A549 (cell line): ENCODE measurements at regions not wholly inside any gene's neighbourhood (a gene's known extent, or its start where the extent isn't known, plus 50 kb on each side); places are given as distances from the start of the nearest gene placed in this dataset.

Experiments used
- ATAC-seq, 2 experiments: fragments of 200-7000 bp in 1 of 2; fragments of >200 bp in 1 of 2; cut with Nextera tagmentation in 1 of 2; cut with Tn5 transposase in 1 of 2; 3 replicates each; pipeline versions ENCODE4 v1.8.0 to v1.9.1; 2018 to 2020; ENCODE audit warnings: mild to moderate bottlenecking in 1 of 2, moderate library complexity in 1 of 2
- CTCF ChIA-PET: fragments of 300-600 bp; sonication (Branson Sonifier 250); formaldehyde crosslinking; extraction: SDS; loops from one replicate; lab custom pipeline; 2021; ENCODE audit warnings: antibody characterized with exemption, inconsistent platforms; lab: Yijun Ruan, JAX
- POLR2A ChIA-PET: fragments of 350-600 bp; formaldehyde crosslinking; extraction: SDS; loops from one replicate; lab custom pipeline; 2021; ENCODE audit warnings: antibody characterized with exemption, inconsistent platforms; lab: Yijun Ruan, JAX
- DNase-seq, 2 experiments: peaks; one replicate each; pipeline versions ENCODE4 v3.0.0 to v3.0.0-alpha.2; 2011 to 2016; ENCODE audit warnings: low read depth in 1 of 2, low spot score in 1 of 2
- FAIRE-seq: peaks from 2 replicates; lab custom pipeline; 2011; peaks lifted over from hg19 to GRCh38; lab: Jason Lieb, UNC
- H3K27ac ChIP-seq, 2 experiments: fragments of >200 bp; sonication (Bioruptor Twin); formaldehyde crosslinking; 3 replicates each; pipeline ENCODE4 v1.5.1; 2016 to 2017
- H3K4me1 ChIP-seq: fragments of >200 bp; sonication (Bioruptor Twin); formaldehyde crosslinking; 3 replicates; pipeline ENCODE4 v1.6.1; 2016
- H3K4me2 ChIP-seq: fragments of >200 bp; sonication (Bioruptor Twin); formaldehyde crosslinking; 3 replicates; pipeline ENCODE4 v1.6.1; 2016
- H3K4me3 ChIP-seq: fragments of >200 bp; sonication (Bioruptor Twin); formaldehyde crosslinking; 3 replicates; pipeline ENCODE4 v1.5.1; 2016
- H3K9me3 ChIP-seq: fragments of >200 bp; sonication (Bioruptor Twin); formaldehyde crosslinking; 3 replicates; pipeline ENCODE4 v1.6.1; 2016
- BCL3 ChIP-seq: fragments of >200 bp; sonication (Bioruptor Twin); formaldehyde crosslinking; IDR thresholded peaks from 3 replicates; pipeline ENCODE4 v1.6.1; 2016
- BHLHE40 ChIP-seq: IDR thresholded peaks from 2 replicates; pipeline ENCODE4 v1.6.1; 2012; ENCODE audit warnings: low read depth, low read length, inconsistent platforms
- CBX2 ChIP-seq: fragments of 200-600 bp; sonication (generic); IDR thresholded peaks from 2 replicates; pipeline ENCODE4 v1.6.1; 2016; ENCODE audit warnings: low read depth, mild to moderate bottlenecking, borderline replicate concordance
- CEBPB ChIP-seq, 2 experiments: fragments of >200 bp in 1 of 2; sonication (Bioruptor Twin) in 1 of 2; formaldehyde crosslinking in 1 of 2; IDR thresholded peaks; 2 replicates each; pipeline ENCODE4 v1.6.1; 2012 to 2016
- EHF ChIP-seq: fragments of 250-450 bp; sonication (Bioruptor Pico); IDR thresholded peaks from 2 replicates; pipeline ENCODE4 v1.5.0; 2020; ENCODE audit warnings: mild to moderate bottlenecking
- EHMT2 ChIP-seq: fragments of 200-600 bp; sonication (generic); IDR thresholded peaks from 2 replicates; pipeline ENCODE4 v1.6.1; 2016; ENCODE audit warnings: antibody characterized with exemption, low read depth, mild to moderate bottlenecking, moderate library complexity
- FOSL2 ChIP-seq, 2 experiments: fragments of 450-650 bp in 1 of 2; fragments of >200 bp in 1 of 2; sonication (Bioruptor Twin) in 1 of 2; formaldehyde crosslinking; IDR thresholded peaks; 2 replicates each; pipeline versions ENCODE4 v1.5.0 to v1.6.1; 2016 to 2020; ENCODE audit warnings: mild to moderate bottlenecking in 1 of 2, moderate library complexity in 1 of 2
- HOXB13 ChIP-seq: fragments of 250-450 bp; sonication (Bioruptor Pico); IDR thresholded peaks from 2 replicates; pipeline ENCODE4 v1.5.0; 2020; ENCODE audit warnings: low read depth, mild to moderate bottlenecking, moderate library complexity
- JUN ChIP-seq, 2 experiments: fragments of >200 bp; sonication (Bioruptor Twin); formaldehyde crosslinking; IDR thresholded peaks; 2 replicates in 1 of 2; 3 replicates in 1 of 2; pipeline ENCODE4 v1.6.1; 2016 to 2017
- JUNB ChIP-seq: fragments of >200 bp; sonication (Bioruptor Twin); formaldehyde crosslinking; IDR thresholded peaks from 2 replicates; pipeline ENCODE4 v1.6.1; 2016
- KDM1A ChIP-seq: fragments of 200-600 bp; sonication (generic); IDR thresholded peaks from 2 replicates; pipeline ENCODE4 v1.6.1; 2016; ENCODE audit warnings: low read depth, mild to moderate bottlenecking
- KDM5A ChIP-seq: fragments of 200-600 bp; sonication (generic); IDR thresholded peaks from 2 replicates; pipeline ENCODE4 v1.6.1; 2016; ENCODE audit warnings: antibody characterized with exemption, mild to moderate bottlenecking
- MYC ChIP-seq: IDR thresholded peaks from 2 replicates; pipeline ENCODE4 v1.6.1; 2012; ENCODE audit warnings: mild to moderate bottlenecking, inconsistent platforms, low read length, improper control_type of control experiment, borderline replicate concordance
- NR3C1 ChIP-seq: fragments of >200 bp; sonication (Bioruptor Twin); formaldehyde crosslinking; IDR thresholded peaks from 3 replicates; pipeline ENCODE4 v1.6.1; 2017
- POLR2A ChIP-seq: IDR thresholded peaks from 2 replicates; pipeline ENCODE4 v1.6.1; 2012; ENCODE audit warnings: mild to moderate bottlenecking, low read length
- POLR2AphosphoS2 ChIP-seq: conservative IDR thresholded peaks from 2 replicates; pipeline ENCODE4 v1.6.1; 2012; ENCODE audit warnings: low read length, improper control_type of control experiment, inconsistent platforms
- RAD21 ChIP-seq, 2 experiments: fragments of >200 bp in 1 of 2; sonication (Bioruptor Twin) in 1 of 2; formaldehyde crosslinking in 1 of 2; IDR thresholded peaks in 1 of 2; conservative IDR thresholded peaks in 1 of 2; 2 replicates in 1 of 2; 3 replicates in 1 of 2; pipeline ENCODE4 v1.6.1; 2012 to 2018; ENCODE audit warnings: inconsistent platforms in 1 of 2
- RFX5 ChIP-seq: fragments of 450-650 bp; IDR thresholded peaks from 2 replicates; pipeline ENCODE4 v1.7.1; 2014; ENCODE audit warnings: antibody characterized with exemption, mild to moderate bottlenecking, moderate library complexity
- RNF2 ChIP-seq: fragments of 200-600 bp; sonication (generic); IDR thresholded peaks from 2 replicates; pipeline ENCODE4 v1.6.1; 2016; ENCODE audit warnings: low read depth, mild to moderate bottlenecking, antibody characterized with exemption, moderate library complexity, borderline replicate concordance
- ZC3H11A ChIP-seq: fragments of 450-650 bp; IDR thresholded peaks from 2 replicates; pipeline ENCODE4 v1.6.1; 2014; ENCODE audit warnings: antibody characterized with exemption, mild to moderate bottlenecking
- ZNF302 ChIP-seq: fragments of 250-450 bp; sonication (Bioruptor Pico); IDR thresholded peaks from 2 replicates; pipeline ENCODE4 v1.9.0; 2021; ENCODE audit warnings: inconsistent platforms, mild to moderate bottlenecking, moderate library complexity
- WGBS: methylation state at CpG from one replicate; pipeline ENCODE4 v1.1.6; 2017; ENCODE audit errors: missing lambda C conversion rate; 5-methylcytosine and 5-hydroxymethylcytosine counted together
- TF ChIP-seq, protein P1 (sequence below): fragments of 250-450 bp; sonication (Bioruptor Pico); IDR thresholded peaks from 2 replicates; pipeline ENCODE4 v1.5.0; 2021; ENCODE audit warnings: mild to moderate bottlenecking, moderate library complexity, borderline replicate concordance
- TF ChIP-seq, protein P2 (sequence below): IDR thresholded peaks from 2 replicates; pipeline ENCODE4 v1.6.1; 2012
- TF ChIP-seq, protein P3 (sequence below): IDR thresholded peaks from 2 replicates; pipeline ENCODE4 v1.6.1; 2012; ENCODE audit warnings: low read depth, borderline replicate concordance
- TF ChIP-seq, protein P4 (sequence below): fragments of 150-350 bp; IDR thresholded peaks from 2 replicates; pipeline ENCODE4 v1.6.1; 2014; ENCODE audit warnings: low read depth, mild to moderate bottlenecking, low read length

GRCh38 chr12:68452078-68452715, 120.0 kb upstream of the MDM1 start (continued):
- no peak for TF ChIP-seq JUNB

GRCh38 chr12:68453278-68453677, 121.1 kb upstream of the MDM1 start:
- Histone ChIP-seq H3K4me2 (no peak overlapping the region), H3K9me3 (no peaks in the 10 kb centered on the region), H3K4me3 (no peak overlapping the region), H3K27ac (no peak overlapping the region), H3K4me1 (no peaks in the 10 kb centered on the region)
- WGBS = 43% methylated on average over 3 of the region's 3 CpGs
- no peak for FAIRE-seq
- TF ChIP-seq HOXB13 (CRISPR knock-in tag) = no peak
- no peak for TF ChIP-seq ZC3H11A
- no peak for TF ChIP-seq KDM1A
- TF ChIP-seq BCL3 = no peak
- TF ChIP-seq, protein P1, sequence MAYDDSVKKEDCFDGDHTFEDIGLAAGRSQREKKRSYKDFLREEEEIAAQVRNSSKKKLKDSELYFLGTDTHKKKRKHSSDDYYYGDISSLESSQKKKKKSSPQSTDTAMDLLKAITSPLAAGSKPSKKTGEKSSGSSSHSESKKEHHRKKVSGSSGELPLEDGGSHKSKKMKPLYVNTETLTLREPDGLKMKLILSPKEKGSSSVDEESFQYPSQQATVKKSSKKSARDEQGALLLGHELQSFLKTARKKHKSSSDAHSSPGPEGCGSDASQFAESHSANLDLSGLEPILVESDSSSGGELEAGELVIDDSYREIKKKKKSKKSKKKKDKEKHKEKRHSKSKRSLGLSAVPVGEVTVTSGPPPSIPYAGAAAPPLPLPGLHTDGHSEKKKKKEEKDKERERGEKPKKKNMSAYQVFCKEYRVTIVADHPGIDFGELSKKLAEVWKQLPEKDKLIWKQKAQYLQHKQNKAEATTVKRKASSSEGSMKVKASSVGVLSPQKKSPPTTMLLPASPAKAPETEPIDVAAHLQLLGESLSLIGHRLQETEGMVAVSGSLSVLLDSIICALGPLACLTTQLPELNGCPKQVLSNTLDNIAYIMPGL = no peak
- no peak for TF ChIP-seq CBX2
- no peak for TF ChIP-seq FOSL2 (IDR thresholded peaks at IDR 0.05)
- no peak for TF ChIP-seq FOSL2 (CRISPR knock-in tag; IDR thresholded peaks at IDR 0.05)
- TF ChIP-seq EHF (CRISPR knock-in tag) = no peak
- TF ChIP-seq, protein P2, sequence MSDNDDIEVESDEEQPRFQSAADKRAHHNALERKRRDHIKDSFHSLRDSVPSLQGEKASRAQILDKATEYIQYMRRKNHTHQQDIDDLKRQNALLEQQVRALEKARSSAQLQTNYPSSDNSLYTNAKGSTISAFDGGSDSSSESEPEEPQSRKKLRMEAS = no peak
- ChIA-PET CTCF (no interaction called here), POLR2A (no interaction called here)
- DNase-seq = no peak
- ATAC-seq = no peak

GRCh38 chr12:68453876-68454275, 121.7 kb upstream of the MDM1 start:
- Histone ChIP-seq H3K4me1 (no peaks in the 10 kb centered on the region), H3K4me2 (no peak overlapping the region), H3K9me3 (no peaks in the 10 kb centered on the region), H3K27ac (no peak overlapping the region), H3K4me3 (no peak overlapping the region)
- 68% methylated on average over 5 of the region's 5 CpGs for WGBS
- DNase-seq = no peak
- ChIA-PET CTCF (no interaction called here), POLR2A (no interaction called here)
- ATAC-seq = no peak
- FAIRE-seq = no peak
- TF ChIP-seq, protein P1 = no peak
- TF ChIP-seq POLR2A (no peak), KDM5A (no peak), RFX5 (no peak), ZNF302 (no peak), NR3C1 (no peak), JUN (IDR thresholded peaks at IDR 0.05) (no peak), BHLHE40 (no peak), RNF2 (no peak), CEBPB (IDR thresholded peaks at IDR 0.05) (no peak), EHMT2 (no peak), MYC (no peak), POLR2AphosphoS2 (no peak), RAD21 (conservative IDR thresholded peaks at IDR 0.05 in 1 of 2, IDR thresholded peaks at IDR 0.05 in 1 of 2) (no peak)
- TF ChIP-seq, protein P2 = no peak
- TF ChIP-seq, protein P3, sequence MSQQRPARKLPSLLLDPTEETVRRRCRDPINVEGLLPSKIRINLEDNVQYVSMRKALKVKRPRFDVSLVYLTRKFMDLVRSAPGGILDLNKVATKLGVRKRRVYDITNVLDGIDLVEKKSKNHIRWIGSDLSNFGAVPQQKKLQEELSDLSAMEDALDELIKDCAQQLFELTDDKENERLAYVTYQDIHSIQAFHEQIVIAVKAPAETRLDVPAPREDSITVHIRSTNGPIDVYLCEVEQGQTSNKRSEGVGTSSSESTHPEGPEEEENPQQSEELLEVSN = no peak
- TF ChIP-seq, protein P4, sequence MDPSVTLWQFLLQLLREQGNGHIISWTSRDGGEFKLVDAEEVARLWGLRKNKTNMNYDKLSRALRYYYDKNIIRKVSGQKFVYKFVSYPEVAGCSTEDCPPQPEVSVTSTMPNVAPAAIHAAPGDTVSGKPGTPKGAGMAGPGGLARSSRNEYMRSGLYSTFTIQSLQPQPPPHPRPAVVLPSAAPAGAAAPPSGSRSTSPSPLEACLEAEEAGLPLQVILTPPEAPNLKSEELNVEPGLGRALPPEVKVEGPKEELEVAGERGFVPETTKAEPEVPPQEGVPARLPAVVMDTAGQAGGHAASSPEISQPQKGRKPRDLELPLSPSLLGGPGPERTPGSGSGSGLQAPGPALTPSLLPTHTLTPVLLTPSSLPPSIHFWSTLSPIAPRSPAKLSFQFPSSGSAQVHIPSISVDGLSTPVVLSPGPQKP = no peak
